ENCODE measurements at regions not wholly inside any gene's neighbourhood (a gene's known extent, or its start where the extent isn't known, plus 50 kb on each side); places are given as distances from the start of the nearest gene placed in this dataset.
"Not testable (repeated sequence)": the region's sequence is repeated elsewhere in the genome, so short reads cannot be mapped to it uniquely, and the experiment has no call there.

DNA sequence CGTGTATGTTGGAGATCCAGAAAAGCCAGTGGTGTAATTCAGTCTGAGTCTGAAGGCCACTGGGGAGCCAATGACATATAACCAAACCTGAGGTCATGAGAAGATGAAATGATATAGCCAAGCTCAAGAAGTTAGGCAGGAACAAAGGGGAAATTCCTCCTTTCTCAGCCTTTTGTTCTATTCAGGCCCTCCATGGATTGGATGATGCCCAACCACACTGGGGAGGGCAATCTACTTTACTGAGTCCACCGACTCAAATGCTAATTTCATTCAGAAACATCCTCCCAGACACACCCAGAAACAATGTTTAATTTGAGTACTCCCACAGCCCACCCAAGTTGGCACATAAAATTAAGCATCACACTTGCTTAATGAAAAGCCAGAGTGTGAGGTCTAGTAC, 183.6 kb downstream of the GJA1 start:
- H3K4me1 Mint-ChIP-seq (ENCODE audit: unreplicated experiment) = peaks cover 6% of the 10 kb centered on the region
- H3K4me3 Mint-ChIP-seq (ENCODE audit: unreplicated experiment) = no peak overlapping the region
- no peaks in the 10 kb centered on the region for H3K27me3 Mint-ChIP-seq (ENCODE audit: unreplicated experiment)
- peaks cover 6% of the 10 kb centered on the region for H3K9me3 Mint-ChIP-seq (ENCODE audit: unreplicated experiment)
- DNase-seq (ENCODE audit: extremely low spot score, unreplicated experiment) = no peak
- no peak overlapping the region for H3K27ac Mint-ChIP-seq (ENCODE audit: unreplicated experiment)
- no peaks in the 10 kb centered on the region for H3K36me3 Mint-ChIP-seq (ENCODE audit: unreplicated experiment)
- TF ChIP-seq, protein P1, sequence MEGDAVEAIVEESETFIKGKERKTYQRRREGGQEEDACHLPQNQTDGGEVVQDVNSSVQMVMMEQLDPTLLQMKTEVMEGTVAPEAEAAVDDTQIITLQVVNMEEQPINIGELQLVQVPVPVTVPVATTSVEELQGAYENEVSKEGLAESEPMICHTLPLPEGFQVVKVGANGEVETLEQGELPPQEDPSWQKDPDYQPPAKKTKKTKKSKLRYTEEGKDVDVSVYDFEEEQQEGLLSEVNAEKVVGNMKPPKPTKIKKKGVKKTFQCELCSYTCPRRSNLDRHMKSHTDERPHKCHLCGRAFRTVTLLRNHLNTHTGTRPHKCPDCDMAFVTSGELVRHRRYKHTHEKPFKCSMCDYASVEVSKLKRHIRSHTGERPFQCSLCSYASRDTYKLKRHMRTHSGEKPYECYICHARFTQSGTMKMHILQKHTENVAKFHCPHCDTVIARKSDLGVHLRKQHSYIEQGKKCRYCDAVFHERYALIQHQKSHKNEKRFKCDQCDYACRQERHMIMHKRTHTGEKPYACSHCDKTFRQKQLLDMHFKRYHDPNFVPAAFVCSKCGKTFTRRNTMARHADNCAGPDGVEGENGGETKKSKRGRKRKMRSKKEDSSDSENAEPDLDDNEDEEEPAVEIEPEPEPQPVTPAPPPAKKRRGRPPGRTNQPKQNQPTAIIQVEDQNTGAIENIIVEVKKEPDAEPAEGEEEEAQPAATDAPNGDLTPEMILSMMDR (IDR thresholded peaks at IDR 0.05) = no peak

DNA sequence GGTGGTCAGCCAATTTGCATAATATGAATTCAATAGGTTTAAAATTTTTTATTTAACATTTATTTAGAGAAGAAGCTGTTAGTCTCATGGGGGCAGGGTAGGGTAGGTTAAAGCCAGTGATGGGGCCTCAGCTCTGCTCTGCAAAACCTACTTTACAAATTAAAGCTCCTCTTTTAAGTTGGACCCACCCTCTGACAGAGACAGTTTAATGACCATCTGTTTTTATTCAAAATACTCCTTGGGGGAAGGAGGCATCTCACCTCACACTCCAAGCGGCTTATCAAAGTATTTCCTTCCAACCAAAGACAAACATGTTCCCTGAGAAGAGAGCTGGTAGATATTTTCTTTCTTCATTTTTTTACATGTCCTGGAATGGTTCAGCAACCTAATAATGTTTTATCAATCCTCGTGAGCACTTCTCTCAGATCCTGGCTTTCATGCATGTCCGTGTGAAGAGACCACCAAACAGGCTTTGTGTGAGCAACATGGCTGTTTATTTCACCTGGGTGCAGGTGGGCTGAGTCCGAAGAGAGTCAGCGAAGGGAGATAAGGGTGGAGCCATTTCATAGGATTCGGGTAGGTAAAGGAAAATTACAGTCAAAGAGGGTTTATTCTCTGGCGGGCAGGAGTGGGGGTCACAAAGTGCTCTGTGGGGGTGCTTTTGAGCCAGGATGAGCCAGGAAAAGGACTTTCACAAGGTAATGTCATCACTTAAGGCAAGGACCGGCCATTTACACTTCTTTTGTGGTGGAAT, 184.7 kb downstream of the GJA1 start:
- Mint-ChIP-seq H3K27ac (ENCODE audit: unreplicated experiment) (no peak overlapping the region), H3K4me1 (ENCODE audit: unreplicated experiment) (peaks cover 3% of the 10 kb centered on the region), H3K27me3 (ENCODE audit: unreplicated experiment) (no peaks in the 10 kb centered on the region), H3K9me3 (ENCODE audit: unreplicated experiment) (peaks cover 6% of the 10 kb centered on the region), H3K4me3 (ENCODE audit: unreplicated experiment) (no peak overlapping the region), H3K36me3 (ENCODE audit: unreplicated experiment) (no peaks in the 10 kb centered on the region)
- TF ChIP-seq, protein P1 (IDR thresholded peaks at IDR 0.05) = no peak
- DNase-seq (ENCODE audit: extremely low spot score, unreplicated experiment) = no peak

DNA sequence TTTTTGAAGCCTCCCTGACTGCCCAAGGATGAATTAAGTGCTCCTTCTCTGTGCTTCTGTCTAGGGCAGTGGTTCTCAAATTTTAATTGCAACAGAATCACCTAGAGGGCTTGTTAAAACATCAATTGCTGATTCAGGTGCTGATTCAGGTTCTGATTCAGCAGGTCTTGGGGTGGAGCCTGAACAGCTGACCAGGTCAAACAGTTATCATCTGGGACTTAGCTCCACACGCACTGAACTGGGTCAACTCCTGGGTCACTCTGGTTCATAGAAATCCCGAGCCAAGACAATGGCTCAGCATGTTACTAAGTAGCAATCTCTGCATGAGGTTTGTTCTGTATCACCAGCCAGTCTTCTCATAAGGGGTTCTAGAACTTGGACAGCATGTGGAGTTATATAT, 192.3 kb downstream of the GJA1 start:
- Mint-ChIP-seq H3K27ac (ENCODE audit: unreplicated experiment) (no peak overlapping the region), H3K9me3 (ENCODE audit: unreplicated experiment) (peaks cover 18% of the 10 kb centered on the region), H3K27me3 (ENCODE audit: unreplicated experiment) (no peaks in the 10 kb centered on the region), H3K4me3 (ENCODE audit: unreplicated experiment) (no peak overlapping the region), H3K4me1 (ENCODE audit: unreplicated experiment) (peaks cover 1% of the 10 kb centered on the region), H3K36me3 (ENCODE audit: unreplicated experiment) (peaks cover 3% of the 10 kb centered on the region)
- TF ChIP-seq, protein P1 (IDR thresholded peaks at IDR 0.05) = no peak
- no peak for DNase-seq (ENCODE audit: extremely low spot score, unreplicated experiment)

DNA sequence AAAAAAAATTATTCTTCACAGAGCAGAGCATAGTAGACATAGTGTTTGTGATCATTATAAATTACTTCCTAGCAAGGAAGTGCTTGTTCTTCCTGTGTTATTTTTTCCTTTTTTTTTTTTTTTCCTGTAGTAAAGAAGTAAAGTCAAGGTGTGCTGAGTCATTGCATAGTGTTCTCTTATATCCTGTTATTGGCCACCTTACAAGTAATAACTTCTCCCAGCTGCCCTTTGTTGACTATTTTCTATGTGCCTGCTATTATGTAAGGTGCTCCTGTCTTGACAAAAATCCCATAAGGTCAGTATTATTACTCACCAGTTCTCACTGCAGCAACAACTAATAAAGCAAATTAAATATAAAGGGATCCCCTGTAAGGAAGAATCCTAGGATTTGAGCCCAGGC, 195.3 kb downstream of the GJA1 start:
- Mint-ChIP-seq H3K4me1 (ENCODE audit: unreplicated experiment) (peaks cover 1% of the 10 kb centered on the region), H3K27ac (ENCODE audit: unreplicated experiment) (no peak overlapping the region), H3K9me3 (ENCODE audit: unreplicated experiment) (peaks cover 27% of the 10 kb centered on the region), H3K4me3 (ENCODE audit: unreplicated experiment) (no peak overlapping the region), H3K36me3 (ENCODE audit: unreplicated experiment) (peaks cover 6% of the 10 kb centered on the region), H3K27me3 (ENCODE audit: unreplicated experiment) (no peaks in the 10 kb centered on the region)
- no peak for DNase-seq (ENCODE audit: extremely low spot score, unreplicated experiment)
- TF ChIP-seq, protein P1 (IDR thresholded peaks at IDR 0.05) = no peak

DNA sequence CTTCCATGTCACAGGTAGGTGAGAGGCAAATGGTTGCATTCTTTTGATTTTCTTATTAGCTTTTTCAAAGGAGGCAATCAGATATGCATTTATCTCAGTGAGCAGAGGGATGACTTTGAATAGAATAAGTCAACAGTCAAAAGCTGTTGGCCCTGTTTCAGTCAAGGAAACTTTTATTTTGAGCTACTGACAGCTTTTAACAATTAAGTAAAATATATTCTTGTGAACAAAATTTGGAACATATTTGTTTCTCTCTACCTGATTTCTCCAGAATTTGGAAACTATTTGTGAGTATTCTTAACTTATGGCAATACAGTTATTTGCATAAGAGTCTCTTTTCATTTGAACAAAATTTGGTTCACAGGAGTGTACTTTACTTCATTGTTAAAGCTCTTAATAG, 196.3 kb downstream of the GJA1 start:
- H3K4me1 Mint-ChIP-seq (ENCODE audit: unreplicated experiment); DNase-seq (ENCODE audit: extremely low spot score, unreplicated experiment); H3K27ac Mint-ChIP-seq (ENCODE audit: unreplicated experiment); H3K36me3 Mint-ChIP-seq (ENCODE audit: unreplicated experiment); H3K27me3 Mint-ChIP-seq (ENCODE audit: unreplicated experiment); H3K4me3 Mint-ChIP-seq (ENCODE audit: unreplicated experiment): not testable (repeated sequence)
- H3K9me3 Mint-ChIP-seq (ENCODE audit: unreplicated experiment) = peaks cover 33% of the 10 kb centered on the region
